NCI-H1694 treated with DMSO at 0.1 percent for 48 hours (cell line): ENCODE measurements at regions not wholly inside any gene's neighbourhood (a gene's known extent, or its start where the extent isn't known, plus 50 kb on each side); places are given as distances from the start of the nearest gene placed in this dataset.
"Not testable (repeated sequence)": the region's sequence is repeated elsewhere in the genome, so short reads cannot be mapped to it uniquely, and the experiment has no call there.

Experiments used
- DNase-seq: peaks from one replicate; lab custom pipeline; 2025; lab: John Stamatoyannopoulos, UW

GRCh38 chr2:38146907-38147307, 71.0 kb upstream of the CYP1B1 start:
- DNase-seq, result no peak

GRCh38 chr2:38146275-38146906, 70.4 kb upstream of the CYP1B1 start:
- DNase-seq, result no peak

- DNase-seq, result no peak
Observed at GRCh38 chr2:38145236-38145635, 69.3 kb upstream of the CYP1B1 start.

GRCh38 chr2:38142627-38143026, 66.7 kb upstream of the CYP1B1 start:
- no peak for DNase-seq

- no peak for DNase-seq
Observed at GRCh38 chr2:38141501-38141900, 65.5 kb upstream of the CYP1B1 start.

- no peak for DNase-seq
Observed at GRCh38 chr2:38138996-38139395, 63.0 kb upstream of the CYP1B1 start.

- DNase-seq, result no peak
Observed at GRCh38 chr2:38138419-38138818, 62.5 kb upstream of the CYP1B1 start.

GRCh38 chr2:38137958-38138357, 62.0 kb upstream of the CYP1B1 start:
- not testable (repeated sequence) for DNase-seq

GRCh38 chr2:38131676-38132075, 55.7 kb upstream of the CYP1B1 start:
- no peak for DNase-seq

GRCh38 chr2:38130876-38131275, 54.9 kb upstream of the CYP1B1 start:
- DNase-seq, result no peak

- DNase-seq, result no peak
Observed at GRCh38 chr2:38129987-38130386, 54.0 kb upstream of the CYP1B1 start.

- DNase-seq, result no peak
Observed at GRCh38 chr2:38129481-38129880, 53.5 kb upstream of the CYP1B1 start.

- no peak for DNase-seq
Observed at GRCh38 chr2:38128653-38129052, 52.7 kb upstream of the CYP1B1 start.

- no peak for DNase-seq
Observed at GRCh38 chr2:38127277-38127676, 51.3 kb upstream of the CYP1B1 start.

- DNase-seq, result peak; percentile 63
Observed at GRCh38 chr2:38125842-38126241, 49.9 kb upstream of the CYP1B1 start.
